ENCODE measurements at regions not wholly inside any gene's neighbourhood (a gene's known extent, or its start where the extent isn't known, plus 50 kb on each side); places are given as distances from the start of the nearest gene placed in this dataset.

GRCh38 chr11:109040303-109040702 lies 375.4 kb downstream of the DDX10 start:
- TF ChIP-seq CTCF (IDR thresholded peaks at IDR 0.05) = no peak
- TF ChIP-seq POLR2A (IDR thresholded peaks at IDR 0.05) = no peak
- H3K36me3 ChIP-seq = no peaks in the 10 kb centered on the region

GRCh38 chr11:109041876-109042275 lies 377.0 kb downstream of the DDX10 start:
- Histone ChIP-seq H3K27ac (no peak overlapping the region), H3K4me1 (peaks cover 4 to 32% (median 12%) of the 10 kb centered on the region in 3 donors), H3K36me3 (no peaks in the 10 kb centered on the region), H3K4me3 (no peak overlapping the region), H3K27me3 (no peaks in the 10 kb centered on the region), H3K9me3 (no peaks in the 10 kb centered on the region)
- 87 to 93% methylated on average over 3 of the region's 3 CpGs for WGBS, 2 donors
- TF ChIP-seq POLR2A (IDR thresholded peaks at IDR 0.05) (no peak), CTCF (IDR thresholded peaks at IDR 0.05) (no peak)
- intact Hi-C loops (cut with DNase I) = no loop called here
- no peak for DNase-seq

More at GRCh38 chr11:109040303-109040702, 375.4 kb downstream of the DDX10 start:
- no peak for DNase-seq
- WGBS, 2 donors = 81 to 93% methylated on average over 2 to 3 of the region's 3 CpGs
- Histone ChIP-seq H3K27me3 (no peaks in the 10 kb centered on the region), H3K27ac (no peak overlapping the region), H3K4me3 (no peak overlapping the region), H3K9me3 (no peaks in the 10 kb centered on the region), H3K4me1 (peaks cover 4 to 32% (median 12%) of the 10 kb centered on the region in 3 donors)
- intact Hi-C loops (cut with DNase I) = no loop called here

- no peak overlapping the region for H3K27ac ChIP-seq
- H3K4me1 ChIP-seq = peaks cover 4 to 22% (median 12%) of the 10 kb centered on the region in 3 donors
- no peak for DNase-seq
- H3K36me3 ChIP-seq = no peaks in the 10 kb centered on the region
- no peaks in the 10 kb centered on the region for H3K27me3 ChIP-seq
- no peaks in the 10 kb centered on the region for H3K9me3 ChIP-seq
- intact Hi-C loops (cut with DNase I) = no loop called here
- 66 to 70% methylated on average over 3 of the region's 3 CpGs for WGBS, 2 donors
- H3K4me3 ChIP-seq = no peak overlapping the region
- TF ChIP-seq CTCF (IDR thresholded peaks at IDR 0.05) (no peak), POLR2A (IDR thresholded peaks at IDR 0.05) (no peak)
Measured at GRCh38 chr11:109043315-109043714, 378.4 kb downstream of the DDX10 start.

- H3K9me3 ChIP-seq = no peaks in the 10 kb centered on the region
- H3K4me1 ChIP-seq = no peaks in the 10 kb centered on the region
- WGBS, 2 donors = 83 to 84% methylated on average over 11 of the region's 11 CpGs
- no peak for TF ChIP-seq POLR2A (IDR thresholded peaks at IDR 0.05)
- no peak for TF ChIP-seq CTCF (IDR thresholded peaks at IDR 0.05)
- no peak for DNase-seq
- H3K27ac ChIP-seq = no peak overlapping the region
- intact Hi-C loops (cut with DNase I) = no loop called here
- H3K4me3 ChIP-seq = no peak overlapping the region
- H3K36me3 ChIP-seq = no peaks in the 10 kb centered on the region
- no peaks in the 10 kb centered on the region for H3K27me3 ChIP-seq
Measured at GRCh38 chr11:109046284-109046992, 375.6 kb upstream of the C11orf87 start.

- Histone ChIP-seq H3K36me3 (no peaks in the 10 kb centered on the region), H3K4me3 (no peak overlapping the region), H3K27ac (no peak overlapping the region), H3K4me1 (no peaks in the 10 kb centered on the region), H3K9me3 (no peaks in the 10 kb centered on the region), H3K27me3 (no peaks in the 10 kb centered on the region)
- DNase-seq = no peak
- no peak for TF ChIP-seq CTCF (IDR thresholded peaks at IDR 0.05)
- TF ChIP-seq POLR2A (IDR thresholded peaks at IDR 0.05) = no peak
- intact Hi-C loops (cut with DNase I) = no loop called here
Measured at GRCh38 chr11:109048098-109048497, 373.9 kb upstream of the C11orf87 start.

Data from esophagus squamous epithelium (tissue), 5 donors.